HG03139 (cell line): ENCODE measurements at regions not wholly inside any gene's neighbourhood (a gene's known extent, or its start where the extent isn't known, plus 50 kb on each side); places are given as distances from the start of the nearest gene placed in this dataset.

Source experiments
- ATAC-seq: cut with Tn5 transposase; IDR thresholded peaks from one replicate; pipeline ENCODE4 v1.9.1; 2021; ENCODE audit not compliant: unreplicated experiment

DNA sequence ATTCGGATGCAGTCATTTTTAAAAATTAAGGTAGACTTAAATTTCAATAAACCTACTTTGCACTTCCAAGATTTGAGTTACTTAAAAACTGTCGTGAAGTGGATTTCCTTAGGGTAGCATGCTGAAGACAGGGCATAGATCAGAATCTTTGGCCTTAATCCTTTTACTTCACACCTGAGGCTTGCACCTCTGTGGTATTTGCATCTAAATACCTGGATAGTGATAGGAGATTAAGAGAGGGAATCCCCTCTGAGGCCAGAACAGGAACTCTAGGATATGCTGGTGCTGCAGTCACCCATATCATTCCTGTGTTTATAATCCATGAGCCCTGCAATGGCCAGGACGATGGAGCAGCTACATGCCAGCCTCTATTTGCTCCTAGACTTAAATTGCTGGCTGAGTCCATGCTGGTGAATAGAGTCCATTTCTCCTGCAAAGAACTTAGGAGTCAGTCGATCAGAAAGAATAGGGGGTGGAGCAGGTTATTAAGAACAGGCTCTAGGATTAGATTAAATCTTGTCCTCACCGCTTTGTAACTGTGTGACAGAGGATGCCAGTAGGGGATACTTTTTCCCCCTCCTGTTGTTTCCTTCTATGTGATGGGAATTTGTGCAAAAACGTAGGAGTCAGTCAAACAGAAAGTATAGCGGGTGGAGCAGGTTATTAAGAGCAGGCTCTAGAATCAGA lies 333.6 kb downstream of the DUSP10 start:
- no peak for ATAC-seq

DNA sequence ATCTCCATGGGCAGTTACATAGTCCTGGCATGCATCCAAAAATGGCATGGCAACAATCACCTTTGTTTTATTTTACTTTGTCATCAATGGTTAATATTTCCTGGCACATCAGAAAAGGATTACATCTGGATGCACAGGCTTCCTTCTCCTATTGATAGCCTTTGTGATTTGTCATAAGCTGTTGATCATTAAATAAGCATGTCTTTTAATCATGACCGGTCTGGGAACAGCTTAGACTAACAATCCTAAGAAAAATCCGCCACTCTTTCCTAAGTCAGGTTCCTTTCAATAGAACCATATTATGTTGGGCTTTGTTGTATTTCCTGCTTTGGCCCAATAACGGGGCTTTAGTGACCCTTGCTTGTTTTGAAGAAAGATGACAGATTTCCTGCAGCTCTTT lies 330.6 kb downstream of the DUSP10 start:
- ATAC-seq: no peak

DNA sequence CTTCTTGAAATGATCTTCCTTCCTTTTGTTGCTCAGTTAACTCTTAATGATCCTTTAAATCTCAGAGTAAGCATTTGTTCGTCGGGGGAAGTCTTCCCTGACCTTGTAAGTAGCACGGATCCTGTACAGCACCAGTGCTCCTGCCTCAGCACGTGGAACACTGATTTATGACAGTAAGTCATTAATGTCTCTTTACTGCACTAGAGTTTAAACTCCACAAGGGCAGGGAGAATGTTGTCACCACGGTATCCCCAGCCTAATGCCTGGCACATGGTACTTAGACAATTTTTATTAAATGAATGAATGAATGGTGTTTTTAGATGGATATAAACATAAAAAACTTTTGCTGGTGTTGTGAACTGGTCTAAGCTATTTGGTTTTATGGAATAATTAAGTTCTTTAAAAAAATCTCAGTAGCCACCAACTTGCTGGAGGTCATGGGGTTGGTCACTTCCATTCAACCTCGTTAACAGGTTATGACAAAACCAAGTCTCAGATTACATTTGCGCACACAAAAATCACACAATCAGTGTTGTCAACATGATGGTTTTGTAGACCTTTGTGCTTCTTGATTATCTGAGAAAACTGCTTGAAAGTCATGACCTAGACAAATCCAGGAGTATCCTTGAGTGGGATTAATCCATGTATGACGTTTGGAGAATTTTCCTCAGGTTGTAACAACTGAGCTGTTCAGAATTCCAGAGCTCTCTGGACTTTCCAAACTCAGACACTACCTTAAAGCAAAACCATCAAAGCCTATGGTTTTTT lies 326.9 kb downstream of the DUSP10 start:
- ATAC-seq: no peak

DNA sequence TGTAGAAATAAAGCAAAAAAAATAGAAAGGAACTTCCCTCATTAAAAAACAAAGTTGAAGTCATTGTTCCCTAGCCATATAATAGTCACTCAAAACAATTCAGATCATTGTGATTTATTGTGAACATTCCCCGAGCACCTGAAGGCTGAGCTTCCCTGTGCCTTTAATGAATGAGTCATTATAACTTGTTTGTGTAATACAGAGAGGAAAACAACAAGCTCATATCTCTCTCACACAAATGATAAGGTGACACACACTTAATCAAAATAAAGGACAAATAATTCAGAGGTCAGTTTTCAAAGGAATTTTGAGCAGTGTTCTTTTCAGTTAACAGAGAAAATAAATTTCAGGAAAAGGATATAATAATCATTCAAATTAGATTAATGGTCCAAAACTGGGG lies 326.2 kb downstream of the DUSP10 start:
- no peak for ATAC-seq

DNA sequence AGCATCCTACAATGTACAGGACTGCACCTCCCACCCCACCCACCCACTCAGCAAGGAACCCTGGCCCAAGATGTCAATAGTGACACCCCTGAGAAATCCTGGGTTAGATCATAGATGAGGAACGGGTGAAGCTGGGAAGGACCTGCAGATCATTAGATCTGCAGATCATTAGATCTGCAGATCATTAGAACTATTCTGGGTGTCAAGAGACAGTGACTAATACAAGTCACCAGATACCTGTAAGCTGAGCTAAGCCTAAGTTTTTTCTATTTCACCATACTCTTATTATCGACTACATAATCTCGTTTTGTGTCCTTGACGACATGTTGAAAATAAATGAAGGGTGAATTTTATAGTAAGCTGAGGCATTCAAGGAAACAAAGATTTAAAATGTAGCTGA lies 325.7 kb downstream of the DUSP10 start:
- no peak for ATAC-seq

DNA sequence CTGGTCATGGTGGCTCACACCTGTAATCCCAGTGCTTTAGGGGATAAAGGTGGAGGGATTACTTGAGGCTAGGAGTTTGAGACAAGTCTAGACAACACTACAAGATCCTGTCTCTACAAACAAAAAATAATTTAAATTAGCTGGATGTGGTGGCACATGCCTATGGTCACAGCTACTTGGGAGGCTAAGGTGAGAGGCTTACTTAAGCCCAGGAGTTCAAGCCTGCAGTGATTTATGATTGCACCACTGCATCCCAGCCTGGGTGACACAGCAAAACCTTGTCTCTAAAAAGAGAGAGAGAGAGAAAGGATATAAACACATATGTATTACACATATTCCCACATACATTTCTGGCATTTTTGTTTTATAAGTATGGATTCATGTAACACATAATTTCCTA lies 325.2 kb downstream of the DUSP10 start:
- no peak for ATAC-seq

DNA sequence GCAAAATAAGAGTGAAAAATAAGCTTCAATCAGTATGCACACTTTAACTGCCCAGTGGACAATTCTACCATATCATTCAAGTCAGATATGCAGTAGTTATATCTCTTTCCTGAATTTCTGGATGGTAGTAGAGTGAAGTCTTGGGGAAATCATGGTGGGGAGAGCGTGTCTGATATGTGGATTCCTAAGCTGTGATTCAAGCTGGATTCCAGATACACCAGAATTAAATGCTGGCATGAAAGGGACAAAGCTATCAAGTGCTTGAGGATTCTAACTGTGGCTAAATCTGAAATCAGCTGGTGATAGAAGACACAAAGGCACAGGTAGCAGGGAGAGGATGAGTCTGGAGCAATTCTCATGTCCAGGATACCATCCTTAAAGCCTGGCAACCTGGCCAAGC lies 323.5 kb downstream of the DUSP10 start:
- no peak for ATAC-seq

DNA sequence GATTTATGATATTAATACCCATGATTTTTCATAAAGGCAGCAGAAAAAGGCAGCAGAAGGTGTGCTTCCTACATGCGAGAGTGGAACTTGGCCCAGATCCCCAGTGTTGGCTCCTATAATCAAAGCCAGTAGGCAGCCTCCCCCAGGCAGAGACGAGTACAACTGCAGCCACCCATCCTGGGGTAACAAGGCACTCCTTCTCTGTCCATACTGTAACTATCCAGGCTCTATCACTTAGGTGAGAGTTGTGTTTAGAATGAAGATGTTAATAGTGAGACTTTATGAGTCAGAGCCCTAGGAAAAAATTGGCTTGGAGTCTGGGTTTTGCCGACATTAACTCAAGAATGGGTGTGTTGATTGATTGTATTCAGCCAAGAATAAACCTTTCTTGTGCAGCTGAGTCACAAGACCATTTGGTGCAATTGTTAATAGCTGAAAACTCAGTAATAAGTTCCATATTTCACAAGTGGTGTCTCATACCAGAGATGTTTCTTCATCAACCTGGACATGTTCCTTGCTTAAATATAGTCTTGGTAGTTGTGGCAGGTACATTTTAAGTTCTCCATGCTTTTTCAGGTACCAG lies 322.3 kb downstream of the DUSP10 start:
- no peak for ATAC-seq

DNA sequence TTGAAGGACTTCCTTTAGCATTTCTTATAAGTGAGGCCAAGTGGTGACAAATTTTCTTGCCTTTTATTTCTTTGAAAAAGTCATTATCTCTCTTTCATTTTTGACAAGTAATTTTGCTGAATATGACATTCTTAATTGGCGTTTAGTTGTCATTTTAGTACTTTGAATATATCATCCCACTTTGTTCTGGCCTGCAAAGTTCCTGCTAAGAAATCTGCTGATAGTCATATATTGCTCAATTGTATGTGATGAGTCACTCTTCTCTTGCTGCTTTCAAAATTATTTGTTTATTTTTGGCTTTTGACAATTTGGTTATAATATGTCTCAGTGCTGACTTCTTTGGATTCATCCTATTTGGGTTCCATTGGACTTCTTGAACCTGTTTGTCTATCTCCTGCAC lies 312.6 kb downstream of the DUSP10 start:
- no peak for ATAC-seq

DNA sequence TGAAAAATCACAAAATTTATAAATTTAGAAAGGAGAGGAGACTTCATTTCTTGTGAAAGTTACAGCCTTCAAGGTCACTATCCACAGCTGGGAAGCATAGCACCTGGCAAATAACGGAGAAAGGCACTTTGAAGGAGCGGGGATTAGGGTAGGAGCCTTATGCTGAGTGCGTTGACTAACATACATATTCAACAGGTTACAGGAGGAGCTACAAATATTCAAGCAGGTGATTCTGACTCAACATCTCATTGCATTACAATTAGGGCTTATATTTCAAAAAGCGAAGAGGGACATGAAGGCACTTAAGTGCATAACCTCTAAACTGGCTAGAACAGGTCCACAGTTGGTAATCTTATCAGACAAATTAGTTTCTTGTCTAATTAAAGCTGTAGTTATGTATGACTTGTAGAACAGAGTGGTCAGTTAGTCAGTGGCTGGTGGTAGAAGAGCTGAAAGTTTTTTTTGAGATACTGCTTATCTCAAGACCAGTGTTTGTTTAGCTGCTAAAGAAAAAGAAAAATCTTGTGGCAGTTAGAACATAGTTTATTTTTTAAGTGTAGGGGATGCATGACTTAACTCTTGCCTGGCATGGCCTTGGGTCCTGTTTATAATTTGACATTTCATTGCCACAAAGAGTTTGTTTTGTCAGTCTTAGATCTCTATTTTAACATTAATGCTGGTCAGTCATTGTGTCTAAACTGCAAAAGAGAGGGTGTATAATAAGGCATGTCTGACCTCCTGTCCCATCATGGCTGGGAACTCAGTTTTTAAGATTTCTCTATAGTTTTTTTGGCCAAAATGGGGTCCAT lies 311.5 kb downstream of the DUSP10 start:
- ATAC-seq: no peak

DNA sequence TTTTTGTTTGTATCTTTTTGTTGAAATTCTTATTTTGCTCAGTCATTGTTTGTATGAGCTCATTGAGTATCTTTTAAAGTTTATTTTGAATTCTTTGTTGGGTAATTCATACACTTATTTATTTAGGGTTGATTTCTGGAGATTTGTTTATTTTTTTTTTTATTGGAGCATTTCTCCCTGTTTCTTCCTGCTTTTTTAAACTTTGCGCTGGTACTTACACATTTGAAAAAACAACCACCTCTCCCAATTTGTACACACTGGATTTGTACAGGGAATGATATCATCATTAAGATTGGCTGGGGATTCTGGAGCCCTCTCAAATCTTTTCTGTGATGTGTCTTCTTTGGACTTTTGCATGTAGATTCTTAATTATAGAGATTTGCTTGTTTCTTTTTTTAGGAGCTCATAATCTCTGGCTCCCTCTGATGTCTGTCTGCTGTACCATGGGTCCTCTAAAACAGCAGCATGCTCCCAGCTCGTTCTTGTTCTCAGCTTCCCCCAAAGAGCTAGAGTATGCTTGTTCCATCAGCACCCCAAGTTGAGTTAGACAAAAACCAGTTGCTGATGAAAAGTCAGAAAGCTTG lies 310.7 kb downstream of the DUSP10 start:
- ATAC-seq: no peak

DNA sequence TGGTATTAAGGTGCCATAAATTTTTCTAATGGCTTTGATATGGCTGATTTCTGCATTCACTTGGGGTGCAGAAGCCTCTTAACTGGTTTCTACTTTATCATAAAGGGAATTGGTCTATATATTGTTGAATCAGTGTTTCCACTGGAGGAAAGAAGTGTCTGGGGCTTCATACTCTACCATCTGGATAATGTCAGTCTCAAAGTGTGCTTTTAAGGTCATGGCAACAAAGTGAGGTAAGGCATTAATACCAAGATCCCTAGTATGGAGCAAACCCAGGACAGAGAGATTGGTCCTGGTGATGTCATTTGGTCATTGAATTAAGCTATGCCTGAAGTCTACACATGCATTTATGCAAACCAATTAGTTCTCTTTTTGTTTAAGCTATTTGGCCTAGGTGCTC lies 309.9 kb downstream of the DUSP10 start:
- no peak for ATAC-seq

DNA sequence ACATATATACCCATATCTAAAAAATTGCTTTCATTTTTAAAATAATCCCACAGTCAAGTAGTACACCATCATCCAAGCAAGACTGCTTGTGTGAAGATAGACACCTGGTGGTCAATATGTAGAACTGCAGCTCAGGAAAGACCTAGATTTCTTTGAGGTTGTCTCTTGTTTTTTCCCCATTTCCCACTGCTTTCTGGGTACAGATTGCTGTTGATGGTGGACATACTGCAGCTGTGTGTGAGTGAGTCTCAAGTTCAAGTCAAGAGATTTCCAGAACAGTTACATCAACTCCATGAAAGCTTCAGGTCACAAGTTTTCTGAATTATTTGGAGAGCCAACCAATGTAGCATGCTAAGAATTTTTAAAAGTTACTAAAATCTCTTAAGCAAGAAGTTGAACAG lies 306.4 kb downstream of the DUSP10 start:
- ATAC-seq: no peak

DNA sequence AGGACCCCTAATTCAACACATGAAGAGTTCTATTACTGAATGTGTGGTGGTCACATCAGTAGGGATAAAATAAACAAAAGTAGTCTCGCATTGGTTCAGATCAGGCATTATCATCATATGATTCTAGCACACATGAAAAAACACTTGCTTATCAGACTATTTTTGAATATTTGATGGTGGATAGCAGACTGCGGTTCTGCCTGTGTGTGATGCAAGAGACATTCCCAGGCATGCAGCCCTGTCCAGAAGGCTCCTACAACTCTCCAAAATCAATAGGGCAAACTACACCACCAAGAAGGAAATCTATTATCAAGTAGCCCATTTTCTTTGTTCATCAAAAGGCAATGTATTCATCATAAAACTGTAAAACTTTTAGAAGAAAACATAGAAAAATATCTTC lies 304.7 kb downstream of the DUSP10 start:
- ATAC-seq: no peak

DNA sequence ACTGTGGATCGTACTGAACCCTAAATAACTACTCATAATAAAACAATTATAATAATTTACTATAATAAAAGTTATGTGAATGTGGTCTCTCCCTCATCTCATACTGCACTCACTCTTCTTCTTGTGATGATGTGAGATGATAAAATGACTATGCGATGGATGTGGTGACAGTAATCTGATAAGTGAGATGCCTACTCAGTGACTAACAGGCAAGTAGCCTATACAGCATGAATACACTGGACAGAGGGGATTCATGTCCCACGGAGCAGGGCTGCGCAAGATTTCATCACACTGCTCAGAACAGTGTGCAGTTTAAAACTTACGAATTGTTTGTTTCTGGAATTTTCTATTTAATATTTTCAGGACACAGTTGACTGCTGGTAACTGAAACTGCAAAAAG lies 304.0 kb downstream of the DUSP10 start:
- ATAC-seq: no peak

DNA sequence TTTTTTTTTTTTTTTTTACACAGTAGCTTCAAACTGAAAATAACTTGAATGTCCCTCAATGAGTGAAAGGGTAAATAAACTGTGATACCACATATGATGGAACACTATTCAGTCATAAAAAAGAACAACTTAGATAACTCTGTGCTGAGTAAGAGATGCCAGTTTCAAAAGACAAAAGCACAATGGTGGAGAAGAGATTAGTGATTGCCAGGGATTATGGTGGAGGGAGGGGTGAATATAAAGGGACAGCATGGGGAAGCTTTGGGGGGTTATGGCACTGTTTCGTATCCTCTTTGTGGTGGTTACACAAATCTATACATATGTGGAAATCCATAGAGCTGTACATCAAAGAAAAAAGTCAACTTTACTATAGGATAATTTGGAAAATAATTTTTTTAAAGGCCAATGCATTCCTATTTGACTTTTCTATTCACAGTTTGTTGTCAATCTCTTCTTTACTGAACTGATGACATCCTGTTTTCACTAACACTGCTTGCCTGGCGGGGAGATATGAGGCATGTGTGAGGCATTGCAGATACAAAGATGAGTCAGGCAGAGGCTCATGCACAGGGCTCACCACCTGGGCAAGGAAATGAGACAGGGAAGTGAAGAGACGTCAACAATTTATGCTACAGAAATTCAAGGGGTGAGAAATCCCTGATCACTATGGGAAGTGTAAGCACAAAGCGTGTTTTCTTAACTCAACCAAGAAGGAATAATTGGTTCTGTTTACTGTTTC lies 302.7 kb downstream of the DUSP10 start:
- peak; percentile 77 for ATAC-seq

DNA sequence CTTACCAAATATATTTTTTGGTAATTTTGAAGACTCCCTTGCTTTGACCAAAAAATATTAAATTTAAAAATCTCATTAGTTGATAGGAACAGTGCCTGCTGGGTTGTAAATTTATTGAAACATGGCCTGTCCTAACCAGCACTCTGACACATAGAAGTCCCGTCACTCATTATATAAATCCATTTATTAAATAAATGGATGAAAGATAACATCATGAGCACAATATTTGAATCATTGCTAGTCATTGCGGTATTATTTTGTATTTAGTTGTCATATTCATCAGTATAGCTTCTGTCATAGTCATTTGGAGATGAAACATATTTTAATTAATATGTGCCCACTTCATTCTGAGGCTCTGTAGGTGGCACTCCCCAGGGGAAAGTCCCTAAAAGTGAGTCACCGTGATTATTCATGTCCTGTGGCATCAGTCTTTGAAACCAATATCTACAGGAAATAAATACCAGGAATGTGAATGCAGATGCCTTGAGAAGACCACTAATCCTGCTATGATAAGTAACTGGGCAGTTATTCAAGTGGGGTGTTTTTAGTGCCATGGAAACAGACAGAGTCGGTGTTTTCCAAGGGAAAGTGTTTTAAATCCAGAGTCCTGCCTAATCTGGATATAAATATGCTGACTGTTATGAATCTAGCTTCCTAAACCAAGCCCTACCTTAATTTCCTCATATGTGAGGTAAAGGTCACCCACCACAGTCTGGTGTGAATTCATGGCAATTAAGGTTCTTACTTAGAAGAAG lies 302.0 kb downstream of the DUSP10 start:
- no peak for ATAC-seq

DNA sequence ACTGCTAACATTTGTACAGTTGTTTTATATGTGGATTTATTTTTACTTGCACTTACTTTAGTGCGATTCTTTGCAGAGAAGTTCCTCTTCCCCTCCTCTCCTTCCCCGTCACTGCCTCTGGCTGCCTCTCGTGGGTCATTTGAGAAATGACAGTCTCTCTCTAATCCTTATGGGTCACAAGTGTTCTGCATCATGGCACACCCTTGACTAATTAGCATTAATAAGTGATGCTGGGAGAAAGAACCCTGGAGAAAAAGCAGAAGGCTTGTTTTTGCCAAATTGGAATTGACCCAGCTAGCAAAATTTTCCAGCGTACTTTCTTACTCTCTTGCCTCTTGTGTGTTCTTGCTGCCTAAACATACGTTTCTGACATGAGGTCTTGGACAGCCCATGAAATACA lies 301.2 kb downstream of the DUSP10 start:
- ATAC-seq: peak; percentile 47

DNA sequence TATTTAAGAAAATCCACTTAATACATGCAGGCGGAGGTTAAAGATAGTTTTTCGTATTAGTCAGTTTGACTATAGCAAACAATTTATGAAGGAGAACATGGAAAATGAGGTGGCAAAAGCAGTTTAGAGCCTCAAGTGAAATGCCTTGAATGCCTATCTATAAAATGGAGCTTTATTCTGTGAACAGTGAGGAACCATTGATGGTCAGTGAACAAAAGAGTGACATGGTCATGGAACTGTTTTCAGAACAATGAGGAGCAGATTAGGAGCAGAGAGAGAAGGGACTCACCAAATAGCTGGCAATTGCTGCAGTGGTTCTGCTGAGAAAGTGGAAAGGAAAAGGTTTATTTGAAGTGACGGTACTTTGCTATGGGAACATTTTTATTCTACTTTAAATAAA lies 299.8 kb downstream of the DUSP10 start:
- no peak for ATAC-seq

DNA sequence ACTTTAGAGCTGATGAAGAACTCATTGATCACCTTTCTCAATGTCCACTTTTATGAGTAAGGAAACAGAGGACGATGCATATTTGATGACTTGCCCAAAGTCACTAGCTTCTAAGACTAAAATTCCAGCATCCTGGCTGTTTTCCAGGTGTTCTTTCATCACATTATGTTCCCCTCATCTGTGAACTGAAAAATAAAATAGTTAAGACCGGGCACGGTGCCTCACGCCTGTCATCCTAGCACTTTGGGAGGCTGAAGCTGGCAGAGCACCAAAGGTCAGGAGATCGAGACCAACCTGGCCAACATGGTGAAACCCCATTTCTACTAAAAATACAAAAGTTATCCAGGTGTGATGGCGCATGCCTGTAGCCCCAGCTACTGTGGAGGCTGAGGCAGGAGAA lies 297.5 kb downstream of the DUSP10 start:
- ATAC-seq: no peak
